ENCODE measurements at regions not wholly inside any gene's neighbourhood (a gene's known extent, or its start where the extent isn't known, plus 50 kb on each side); places are given as distances from the start of the nearest gene placed in this dataset.

- TF ChIP-seq EP300 (IDR thresholded peaks at IDR 0.05) (no peak), REST (IDR thresholded peaks at IDR 0.05) (no peak), CTCF (IDR thresholded peaks at IDR 0.05) (no peak), MAX (IDR thresholded peaks at IDR 0.05) (no peak)
These were observed 396.8 kb downstream of the FAM72C start for GRCh38 chr1:143574891-143575520.

Measured in A549 (cell line).